ENCODE measurements at regions not wholly inside any gene's neighbourhood (a gene's known extent, or its start where the extent isn't known, plus 50 kb on each side); places are given as distances from the start of the nearest gene placed in this dataset.

- no peak for TF ChIP-seq CTCF (IDR thresholded peaks at IDR 0.05)
- TF ChIP-seq POLR2A (IDR thresholded peaks at IDR 0.05): no peak
Observed at GRCh38 chr5:92552206-92553160, 1028.5 kb downstream of the NR2F1-AS1 start.
